Psoas muscle (tissue), 7 donors: ENCODE measurements at regions not wholly inside any gene's neighbourhood (a gene's known extent, or its start where the extent isn't known, plus 50 kb on each side); places are given as distances from the start of the nearest gene placed in this dataset.

Source experiments
- ATAC-seq, 4 donors: fragments of 200-7000 bp; cut with Tn5 transposase; one replicate each; pipeline ENCODE4 v1.9.1; 2020; ENCODE audit warnings: moderate library complexity in 3 of 4, mild to moderate bottlenecking in 2 of 4
- DNase-seq, 2 donors: peaks; one replicate each; pipeline ENCODE4 v3.0.0-alpha.2; 2020
- H3K27ac ChIP-seq: fragments of 200-600 bp; one replicate; pipeline ENCODE4 v1.8.0; 2022
- H3K27me3 ChIP-seq, 3 donors: fragments of 200-600 bp in 1 of 3; one replicate each; pipeline versions ENCODE4 v1.6.1 to v1.8.0; 2013 to 2022; ENCODE audit warnings: low read length in 2 of 3, mild to moderate bottlenecking in 2 of 3, moderate library complexity in 1 of 3; ENCODE audit not compliant: insufficient read depth in 3 of 3
- H3K36me3 ChIP-seq, 2 donors: fragments of 200-600 bp in 1 of 2; one replicate each; pipeline versions ENCODE4 v1.6.1 to v1.8.0; 2013 to 2022; ENCODE audit warnings: low read depth in 1 of 2, mild to moderate bottlenecking in 1 of 2, moderate library complexity in 1 of 2; ENCODE audit not compliant: insufficient read depth in 1 of 2
- H3K4me1 ChIP-seq: fragments of 200-600 bp; one replicate; pipeline ENCODE4 v1.8.0; 2022
- H3K4me3 ChIP-seq: fragments of 200-600 bp; one replicate; pipeline ENCODE4 v1.8.0; 2022; ENCODE audit warnings: mild to moderate bottlenecking
- H3K9me3 ChIP-seq: fragments of 200-600 bp; one replicate; pipeline ENCODE4 v1.8.0; 2022
- CTCF ChIP-seq: fragments of 200-600 bp; IDR thresholded peaks from one replicate; pipeline ENCODE4 v1.8.0; 2022; ENCODE audit warnings: antibody characterized with exemption
- WGBS, 3 donors: extraction: QIAGEN DNeasy Blood & Tissue Kit; methylation state at CpG; one replicate each; pipeline versions ENCODE4 v1.1.6 to v1.1.7; 2013; 5-methylcytosine and 5-hydroxymethylcytosine counted together
- intact Hi-C, 2 donors: fragments of 100-400 bp; cut with DNase I; formaldehyde crosslinking; loops; one replicate each; pipeline versions ENCODE4 v1.11.0 to v1.14.2; 2022
- donor health status: healthy with polysubstance abuse.
- donor health status: DM: no; HTN: no; CAD: no; lungs with moderate emphysema.
- donor health status: Bipolar disorder and iron deficiency.
- donor health status: healthy.
- donor health status: DM: yes; HTN: yes; CAD: no.
- donor health status: DM: no; HTN: no; CAD: no.
- donor health status: DM: yes; HTN: yes; CAD: no.

GRCh38 chr3:174640932-174641331 is 218.2 kb upstream of the NAALADL2 start:
- WGBS, 3 donors = 92 to 96% (median 93%) methylated on average over 17 to 18 of the region's 18 CpGs
- peak in 1 of 2 donors; percentile 34 for DNase-seq

GRCh38 chr3:174644287-174644686 is 214.8 kb upstream of the NAALADL2 start:
- intact Hi-C loops = no loop called here
- ATAC-seq (no peak), DNase-seq (no peak)
- Histone ChIP-seq H3K36me3 (no peaks in the 10 kb centered on the region), H3K4me1 (no peaks in the 10 kb centered on the region), H3K9me3 (no peaks in the 10 kb centered on the region), H3K27ac (no peak overlapping the region), H3K4me3 (no peak overlapping the region), H3K27me3 (no peaks in the 10 kb centered on the region)
- TF ChIP-seq CTCF = no peak

More at GRCh38 chr3:174640932-174641331, 218.2 kb upstream of the NAALADL2 start:
- H3K27ac ChIP-seq = no peak overlapping the region
- H3K27me3 ChIP-seq = no peaks in the 10 kb centered on the region
- no peaks in the 10 kb centered on the region for H3K9me3 ChIP-seq
- no peak for TF ChIP-seq CTCF
- H3K4me1 ChIP-seq = no peaks in the 10 kb centered on the region
- ATAC-seq = no peak
- H3K4me3 ChIP-seq = no peak overlapping the region
- intact Hi-C loops = no loop called here
- no peaks in the 10 kb centered on the region for H3K36me3 ChIP-seq

- Histone ChIP-seq H3K4me1 (no peaks in the 10 kb centered on the region), H3K9me3 (no peaks in the 10 kb centered on the region), H3K27me3 (no peaks in the 10 kb centered on the region), H3K4me3 (no peak overlapping the region), H3K36me3 (no peaks in the 10 kb centered on the region), H3K27ac (no peak overlapping the region)
- intact Hi-C loops = no loop called here
- ATAC-seq (no peak), DNase-seq (no peak)
- 89 to 93% (median 90%) methylated on average over 2 of the region's 2 CpGs for WGBS, 3 donors
- TF ChIP-seq CTCF = no peak
These were observed 207.2 kb upstream of the NAALADL2 start for GRCh38 chr3:174651951-174652350.

- no peak for DNase-seq
- intact Hi-C loops = no loop called here
- ATAC-seq = no peak
- Histone ChIP-seq H3K4me3 (no peak overlapping the region), H3K27ac (no peak overlapping the region), H3K4me1 (no peaks in the 10 kb centered on the region), H3K36me3 (no peaks in the 10 kb centered on the region), H3K27me3 (no peaks in the 10 kb centered on the region), H3K9me3 (no peaks in the 10 kb centered on the region)
- 80 to 87% (median 86%) methylated on average over 3 of the region's 3 CpGs for WGBS, 3 donors
- no peak for TF ChIP-seq CTCF
These were observed 199.6 kb upstream of the NAALADL2 start for GRCh38 chr3:174659511-174659910.

- Histone ChIP-seq H3K4me1 (no peaks in the 10 kb centered on the region), H3K4me3 (no peak overlapping the region), H3K9me3 (no peaks in the 10 kb centered on the region), H3K27ac (no peak overlapping the region), H3K36me3 (no peaks in the 10 kb centered on the region), H3K27me3 (no peaks in the 10 kb centered on the region)
- DNase-seq (no peak), ATAC-seq (no peak)
- intact Hi-C loops = no loop called here
- TF ChIP-seq CTCF = no peak
- WGBS, 3 donors = 91 to 95% (median 94%) methylated on average over 3 of the region's 3 CpGs
These were observed 196.5 kb upstream of the NAALADL2 start for GRCh38 chr3:174662653-174663052.
